GM12874 (cell line): ENCODE measurements at regions not wholly inside any gene's neighbourhood (a gene's known extent, or its start where the extent isn't known, plus 50 kb on each side); places are given as distances from the start of the nearest gene placed in this dataset.

Source experiments
- CTCF ChIP-seq: IDR thresholded peaks from 2 replicates; pipeline ENCODE4 v1.5.1; 2011; ENCODE audit warnings: low read depth, mild to moderate bottlenecking, control low read depth, low read length, moderate library complexity; ENCODE audit not compliant: insufficient read depth

DNA sequence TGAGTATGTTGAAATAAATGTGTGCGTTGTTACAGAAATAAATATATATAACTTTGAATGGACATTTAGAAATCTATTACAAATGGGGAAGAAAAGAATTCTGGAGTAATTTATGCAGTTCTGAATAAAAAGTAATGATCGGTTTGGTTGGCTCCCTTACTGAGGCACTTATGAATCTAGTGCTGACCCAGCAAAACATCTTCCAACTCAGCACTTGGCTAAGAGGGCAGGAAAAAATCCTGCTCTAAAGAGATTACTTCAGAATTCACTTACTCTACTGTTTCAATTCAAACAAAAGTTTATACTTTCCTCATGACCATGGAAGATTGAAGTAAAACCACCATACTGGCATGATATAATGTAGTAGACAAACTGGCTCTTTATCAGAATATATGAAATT is 123.9 kb upstream of the RXFP1 start:
- TF ChIP-seq CTCF = no peak

DNA sequence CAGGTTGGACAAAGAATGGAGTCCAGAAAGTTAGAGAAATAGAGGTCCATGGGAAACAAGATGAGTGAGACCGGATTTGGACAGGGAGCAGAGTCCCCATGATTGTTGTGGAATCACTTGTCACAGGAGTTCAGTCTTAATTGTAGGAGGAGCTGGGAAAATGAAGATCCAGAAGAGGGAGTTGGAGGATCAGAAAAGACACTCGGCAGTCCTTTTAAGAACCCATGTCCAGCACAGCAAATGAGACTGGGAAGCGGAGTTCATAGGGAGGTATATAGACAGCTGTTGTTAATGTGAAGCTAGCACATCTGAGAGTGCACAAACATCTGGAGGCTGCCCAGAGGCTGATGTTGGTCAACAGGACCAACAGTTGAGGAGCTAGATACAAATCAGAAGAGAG is 111.4 kb upstream of the RXFP1 start:
- no peak for TF ChIP-seq CTCF

DNA sequence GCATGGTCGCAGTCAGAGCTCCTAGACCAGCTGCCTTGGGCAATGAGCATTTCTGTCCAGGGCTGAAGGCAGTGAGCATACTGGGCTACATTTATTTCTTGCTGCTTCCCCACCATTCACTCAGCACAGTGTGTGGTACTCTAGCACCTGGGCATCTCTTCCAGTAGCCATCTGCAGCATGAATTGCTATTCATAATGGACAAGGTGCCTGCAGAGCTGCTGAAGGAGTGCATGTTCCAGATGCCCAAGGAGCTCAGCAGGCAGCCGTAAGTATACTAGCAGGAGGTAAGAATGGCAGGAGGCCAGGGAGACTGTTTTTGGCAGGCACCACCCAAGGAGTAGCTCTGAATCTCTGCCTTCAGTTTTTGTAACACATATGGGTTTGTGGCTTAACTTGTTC is 110.4 kb upstream of the RXFP1 start:
- no peak for TF ChIP-seq CTCF

- TF ChIP-seq CTCF = 0 out of 2 replicates have a peak, but pooled peaks have one; percentile 21
Observed at GRCh38 chr4:158418679-158419078, 103.0 kb upstream of the RXFP1 start.

DNA sequence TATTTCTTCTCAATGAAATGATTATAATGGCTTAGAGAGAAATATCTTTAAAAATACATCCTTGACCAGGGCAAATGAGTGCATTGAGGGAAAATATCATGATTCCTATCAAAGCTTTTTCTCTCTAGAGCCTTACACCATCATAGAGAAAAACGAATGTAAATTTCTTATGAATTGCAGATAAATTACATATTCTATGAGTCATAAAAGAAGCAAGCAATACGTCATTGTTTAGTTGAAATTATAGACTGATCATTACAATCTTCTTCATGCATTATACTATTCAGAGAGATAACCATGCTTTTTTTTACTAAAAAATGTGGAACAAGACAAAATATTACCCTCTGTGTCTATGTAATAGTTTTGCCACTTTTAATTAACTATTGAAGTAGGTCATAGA is 100.9 kb upstream of the RXFP1 start:
- TF ChIP-seq CTCF = no peak

GRCh38 chr4:158422546-158422945 is 99.1 kb upstream of the RXFP1 start:
- TF ChIP-seq CTCF = no peak

DNA sequence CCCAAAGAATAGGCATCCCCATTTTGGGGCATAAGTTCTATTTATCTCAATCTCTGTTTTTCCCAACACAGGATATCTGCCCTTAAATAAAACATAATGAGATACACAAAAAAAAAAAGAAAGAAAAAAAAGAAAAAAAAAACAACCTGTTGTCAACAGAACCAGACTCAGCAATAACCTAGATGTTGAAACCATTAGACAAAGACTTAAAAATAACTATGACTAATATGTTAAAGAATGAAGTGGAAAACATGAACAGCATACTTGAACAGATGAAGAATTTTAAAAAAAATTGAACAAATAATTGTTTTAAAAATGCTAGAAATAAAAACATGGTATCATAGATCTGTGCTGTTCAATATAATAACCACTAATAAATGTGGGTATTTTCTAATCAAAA is 93.4 kb upstream of the RXFP1 start:
- no peak for TF ChIP-seq CTCF

DNA sequence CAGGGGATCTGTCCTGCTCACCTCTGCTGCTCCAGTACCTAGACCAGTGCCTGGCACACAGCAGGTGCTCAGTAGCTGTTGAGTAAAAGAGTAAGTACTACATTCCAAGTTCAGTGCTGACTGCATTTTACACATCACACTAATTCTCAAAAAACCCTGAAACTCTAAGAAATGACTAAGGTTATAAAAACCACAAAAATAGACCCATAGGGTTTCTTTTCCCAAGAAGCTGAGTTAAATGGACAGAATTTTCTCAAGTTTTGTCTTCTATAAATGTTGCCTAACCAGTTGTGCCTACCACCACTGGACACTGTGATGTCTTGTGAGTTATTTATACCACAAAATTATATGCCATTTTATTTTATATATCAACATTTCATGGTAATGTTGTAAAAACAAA is 78.9 kb upstream of the RXFP1 start:
- no peak for TF ChIP-seq CTCF
